ENCODE measurements at regions not wholly inside any gene's neighbourhood (a gene's known extent, or its start where the extent isn't known, plus 50 kb on each side); places are given as distances from the start of the nearest gene placed in this dataset.

DNA sequence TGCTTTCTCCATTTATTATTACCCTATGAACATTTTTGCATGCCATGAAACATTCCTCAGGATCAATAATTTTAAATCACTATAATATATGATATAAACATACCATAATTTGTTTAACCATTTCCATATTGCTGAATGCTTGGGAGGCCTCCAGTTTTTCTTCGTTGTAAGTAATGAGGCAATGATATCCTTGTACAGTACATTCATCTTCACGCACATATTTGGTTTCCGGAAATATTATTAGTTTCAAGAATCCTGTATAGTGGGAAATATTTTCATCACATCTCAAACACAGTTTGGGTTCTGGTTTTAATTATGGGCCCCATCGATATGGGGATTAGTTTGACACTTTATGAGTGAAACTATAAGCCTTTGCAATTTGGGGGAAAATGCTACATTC, 135.4 kb downstream of the HS3ST3B1 start:
- ChIA-PET CTCF (no interaction called here), POLR2A (no interaction called here), RAD21 (ENCODE audit: low non-redundant PET in 1 of 2, low total read pairs in 2 of 2, uncharacterized antibody in 2 of 2, unreplicated experiment in 2 of 2) (no interaction called here)
- Histone ChIP-seq H3K79me2 (ENCODE audit: insufficient read depth, low read length) (no peaks in the 10 kb centered on the region), H3K9me2 (ENCODE audit: insufficient read depth) (no peaks in the 10 kb centered on the region), H3K4me3 (replicated peaks in 1 of 2; ENCODE audit: low read depth in 1 of 2, low read length in 2 of 2) (no peak overlapping the region), H3K9ac (ENCODE audit: low read length) (no peak overlapping the region), H3K27me3 (ENCODE audit: insufficient read depth, low read length) (no peaks in the 10 kb centered on the region), H4K20me1 (ENCODE audit: insufficient read depth) (no peaks in the 10 kb centered on the region), H2AFZ (ENCODE audit: low read depth, low read length, poor library complexity, severe bottlenecking) (no peak overlapping the region), H3K36me3 (ENCODE audit: control insufficient read depth in 1 of 2, insufficient read depth in 2 of 2, low read length in 2 of 2) (no peaks in the 10 kb centered on the region), H3K4me2 (ENCODE audit: low read length) (no peak overlapping the region), H3K9me3 (ENCODE audit: control insufficient read depth in 1 of 2, insufficient read depth in 1 of 2, low read depth in 1 of 2, low read length in 2 of 2) (no peaks in the 10 kb centered on the region), H3K27ac (ENCODE audit: low read depth, low read length) (no peak overlapping the region), H3K4me1 (ENCODE audit: control insufficient read depth in 1 of 2, insufficient read depth in 2 of 2, low read length in 2 of 2) (no peaks in the 10 kb centered on the region)
- no TSS peak for BruUV-seq (replicated peaks)
- DNase-seq (ENCODE audit: low read depth, low spot score) (no peak), ATAC-seq (no peak)
- intact Hi-C loops (cut with micrococcal nuclease) = no loop called here
- TF ChIP-seq POLR2AphosphoS5 (IDR thresholded peaks at IDR 0.05; ENCODE audit: low read depth, low read length) (no peak), MAX (IDR thresholded peaks at IDR 0.05) (no peak), ELF1 (IDR thresholded peaks at IDR 0.05; ENCODE audit: borderline replicate concordance, low read depth) (no peak), SIN3A (IDR thresholded peaks at IDR 0.05; ENCODE audit: low read depth) (no peak), EGR1 (IDR thresholded peaks at IDR 0.05; ENCODE audit: low read depth) (no peak), SRF (IDR thresholded peaks at IDR 0.05; ENCODE audit: low read depth) (no peak), CBX3 (IDR thresholded peaks at IDR 0.05; ENCODE audit: low read depth) (no peak), EZH2phosphoT487 (IDR thresholded peaks at IDR 0.05; ENCODE audit: borderline replicate concordance) (no peak), CEBPB (IDR thresholded peaks at IDR 0.05; ENCODE audit: low read depth) (no peak), SP1 (IDR thresholded peaks at IDR 0.05; ENCODE audit: low read depth) (no peak), ZFX (IDR thresholded peaks at IDR 0.05) (no peak), ZNF274 (IDR thresholded peaks at IDR 0.05; ENCODE audit: low read depth, low read length) (no peak), JUND (IDR thresholded peaks at IDR 0.05) (no peak), EZH2 (IDR thresholded peaks at IDR 0.05) (no peak), REST (IDR thresholded peaks at IDR 0.05; ENCODE audit: low read depth) (no peak), TCF7L2 (IDR thresholded peaks at IDR 0.05; ENCODE audit: borderline replicate concordance, extremely low read depth, insufficient read depth, insufficient read length) (no peak)
- TF ChIP-seq, protein P1, sequence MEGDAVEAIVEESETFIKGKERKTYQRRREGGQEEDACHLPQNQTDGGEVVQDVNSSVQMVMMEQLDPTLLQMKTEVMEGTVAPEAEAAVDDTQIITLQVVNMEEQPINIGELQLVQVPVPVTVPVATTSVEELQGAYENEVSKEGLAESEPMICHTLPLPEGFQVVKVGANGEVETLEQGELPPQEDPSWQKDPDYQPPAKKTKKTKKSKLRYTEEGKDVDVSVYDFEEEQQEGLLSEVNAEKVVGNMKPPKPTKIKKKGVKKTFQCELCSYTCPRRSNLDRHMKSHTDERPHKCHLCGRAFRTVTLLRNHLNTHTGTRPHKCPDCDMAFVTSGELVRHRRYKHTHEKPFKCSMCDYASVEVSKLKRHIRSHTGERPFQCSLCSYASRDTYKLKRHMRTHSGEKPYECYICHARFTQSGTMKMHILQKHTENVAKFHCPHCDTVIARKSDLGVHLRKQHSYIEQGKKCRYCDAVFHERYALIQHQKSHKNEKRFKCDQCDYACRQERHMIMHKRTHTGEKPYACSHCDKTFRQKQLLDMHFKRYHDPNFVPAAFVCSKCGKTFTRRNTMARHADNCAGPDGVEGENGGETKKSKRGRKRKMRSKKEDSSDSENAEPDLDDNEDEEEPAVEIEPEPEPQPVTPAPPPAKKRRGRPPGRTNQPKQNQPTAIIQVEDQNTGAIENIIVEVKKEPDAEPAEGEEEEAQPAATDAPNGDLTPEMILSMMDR (IDR thresholded peaks at IDR 0.05 in 2 of 3, conservative IDR thresholded peaks at IDR 0.05 in 1 of 3; ENCODE audit: borderline replicate concordance in 1 of 3, insufficient read depth in 1 of 3, low read depth in 2 of 3, low read length in 2 of 3) = no peak
